ENCODE measurements at regions not wholly inside any gene's neighbourhood (a gene's known extent, or its start where the extent isn't known, plus 50 kb on each side); places are given as distances from the start of the nearest gene placed in this dataset.

DNA sequence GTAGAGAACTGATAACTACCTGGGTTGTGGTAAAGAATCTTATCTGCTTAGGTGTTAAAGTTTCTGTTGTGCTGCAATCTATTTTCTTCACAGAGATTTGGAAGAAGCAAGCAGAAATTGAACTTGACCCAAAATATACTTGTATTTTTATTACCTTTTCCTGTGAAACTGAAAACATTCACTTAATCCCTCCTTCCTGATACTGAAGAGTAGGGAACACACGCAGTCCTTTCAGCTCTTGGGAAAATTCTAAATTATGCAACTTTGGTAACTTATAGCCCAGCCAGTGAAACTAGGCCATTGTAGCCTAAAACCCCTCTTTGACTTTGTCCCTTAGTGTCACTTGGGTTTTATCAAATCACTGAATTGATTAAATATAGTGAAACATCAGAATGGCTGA lies 128.4 kb upstream of the MEIS1 start:
- no peak overlapping the region for H3K4me3 ChIP-seq (ENCODE audit: low read length)
- H4K5ac ChIP-seq (ENCODE audit: low read length), result no peak overlapping the region
- H4K8ac ChIP-seq (ENCODE audit: low read depth, low read length), result no peak overlapping the region
- H3K36me3 ChIP-seq (ENCODE audit: control insufficient read depth, insufficient read depth, low read length), result no peaks in the 10 kb centered on the region
- no peak overlapping the region for H3K4ac ChIP-seq (ENCODE audit: low read depth, low read length)
- peak; percentile 60 for DNase-seq
- H2BK5ac ChIP-seq (ENCODE audit: low read length), result no peak overlapping the region
- H3K27me3 ChIP-seq (ENCODE audit: insufficient read depth, low read length, poor library complexity), result no peaks in the 10 kb centered on the region
- no peak overlapping the region for H3K18ac ChIP-seq (ENCODE audit: low read length)
- no peak overlapping the region for H3K9ac ChIP-seq (ENCODE audit: low read length)
- no peak overlapping the region for H2BK120ac ChIP-seq (ENCODE audit: low read depth, low read length)
- no peak overlapping the region for H3K4me2 ChIP-seq (ENCODE audit: low read length)
- H3K79me1 ChIP-seq (ENCODE audit: low read length), result no peaks in the 10 kb centered on the region
- H3K79me2 ChIP-seq (ENCODE audit: control insufficient read depth, insufficient read depth, low read length), result no peaks in the 10 kb centered on the region
- WGBS (ENCODE audit: extremely low coverage, insufficient coverage, low lambda C conversion rate), result no CpG with 5 or more reads among the region's 1 CpG
- H3K27ac ChIP-seq (ENCODE audit: low read depth, low read length), result no peak overlapping the region
- H2AK5ac ChIP-seq (ENCODE audit: low read length), result no peak overlapping the region
- no peak overlapping the region for H2BK15ac ChIP-seq (replicated peaks; ENCODE audit: low read depth)
- no peak overlapping the region for H3K23ac ChIP-seq (ENCODE audit: low read length)
- no peak overlapping the region for H3K56ac ChIP-seq (ENCODE audit: low read length)
- peaks cover 2% of the 10 kb centered on the region for H3K4me1 ChIP-seq (ENCODE audit: control insufficient read depth, low read depth, low read length)

DNA sequence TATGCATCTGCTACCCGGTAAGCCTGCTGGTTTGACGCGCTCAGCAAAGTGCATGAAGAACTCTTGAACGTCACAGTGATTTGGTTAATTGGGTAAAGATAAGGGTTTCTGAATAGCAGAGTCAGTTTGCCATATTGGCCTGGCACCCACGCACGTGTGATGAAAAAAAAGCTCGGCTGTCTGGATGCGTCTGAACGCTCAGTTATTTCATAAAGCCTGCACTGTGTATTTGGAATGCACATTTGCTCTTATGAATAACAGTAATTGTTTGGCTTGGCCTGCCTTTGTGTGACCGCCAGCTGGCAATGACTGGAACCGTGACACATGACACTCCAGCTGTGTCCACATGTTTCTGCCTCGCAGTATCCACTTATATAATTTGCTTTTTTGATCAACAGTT lies 129.2 kb upstream of the MEIS1 start:
- Histone ChIP-seq H3K27me3 (ENCODE audit: insufficient read depth, low read length, poor library complexity) (no peaks in the 10 kb centered on the region), H3K4me2 (ENCODE audit: low read length) (no peak overlapping the region), H2BK15ac (replicated peaks; ENCODE audit: low read depth) (no peak overlapping the region), H3K4ac (ENCODE audit: low read depth, low read length) (no peak overlapping the region), H2BK120ac (ENCODE audit: low read depth, low read length) (no peak overlapping the region), H3K27ac (ENCODE audit: low read depth, low read length) (no peak overlapping the region), H4K8ac (ENCODE audit: low read depth, low read length) (no peak overlapping the region), H3K23ac (ENCODE audit: low read length) (no peak overlapping the region), H2AK5ac (ENCODE audit: low read length) (no peak overlapping the region), H3K79me1 (ENCODE audit: low read length) (no peaks in the 10 kb centered on the region), H3K79me2 (ENCODE audit: control insufficient read depth, insufficient read depth, low read length) (no peaks in the 10 kb centered on the region), H3K18ac (ENCODE audit: low read length) (no peak overlapping the region), H3K36me3 (ENCODE audit: control insufficient read depth, insufficient read depth, low read length) (no peaks in the 10 kb centered on the region), H4K5ac (ENCODE audit: low read length) (no peak overlapping the region), H3K56ac (ENCODE audit: low read length) (no peak overlapping the region), H2BK5ac (ENCODE audit: low read length) (no peak overlapping the region), H3K9ac (ENCODE audit: low read length) (no peak overlapping the region), H3K4me3 (ENCODE audit: low read length) (no peak overlapping the region), H3K4me1 (ENCODE audit: control insufficient read depth, low read depth, low read length) (peaks cover 2% of the 10 kb centered on the region)
- WGBS (ENCODE audit: extremely low coverage, insufficient coverage, low lambda C conversion rate), result no CpG with 5 or more reads among the region's 12 CpGs
- DNase-seq, result peak; percentile 34

DNA sequence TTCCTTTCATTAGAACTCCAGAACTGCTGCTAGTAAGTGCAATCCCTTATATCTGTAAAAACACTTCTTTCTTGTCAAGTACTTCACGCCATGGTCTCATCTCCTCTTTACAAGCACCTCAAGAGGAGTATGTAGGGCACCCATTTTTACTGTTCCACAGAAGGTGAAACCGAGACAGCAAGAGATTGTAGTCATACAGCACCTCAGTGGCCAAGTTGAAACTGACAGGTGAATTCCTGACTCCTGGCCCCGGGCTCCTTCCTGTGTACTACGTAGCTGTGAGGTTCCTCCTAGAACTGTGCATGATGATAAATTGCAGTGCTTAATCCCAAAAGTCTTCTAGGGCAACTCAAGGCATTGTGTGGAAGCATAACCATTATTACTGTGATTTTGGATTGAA lies 131.5 kb upstream of the MEIS1 start:
- Histone ChIP-seq H3K56ac (ENCODE audit: low read length) (no peak overlapping the region), H2AK5ac (ENCODE audit: low read length) (no peak overlapping the region), H3K9ac (ENCODE audit: low read length) (no peak overlapping the region), H2BK5ac (ENCODE audit: low read length) (no peak overlapping the region), H3K4me2 (ENCODE audit: low read length) (no peak overlapping the region), H3K4me1 (ENCODE audit: control insufficient read depth, low read depth, low read length) (peaks cover 2% of the 10 kb centered on the region), H3K23ac (ENCODE audit: low read length) (no peak overlapping the region), H3K27ac (ENCODE audit: low read depth, low read length) (no peak overlapping the region), H3K18ac (ENCODE audit: low read length) (no peak overlapping the region), H4K5ac (ENCODE audit: low read length) (no peak overlapping the region), H3K4ac (ENCODE audit: low read depth, low read length) (no peak overlapping the region), H2BK15ac (replicated peaks; ENCODE audit: low read depth) (no peak overlapping the region), H3K36me3 (ENCODE audit: control insufficient read depth, insufficient read depth, low read length) (no peaks in the 10 kb centered on the region), H3K27me3 (ENCODE audit: insufficient read depth, low read length, poor library complexity) (no peaks in the 10 kb centered on the region), H2BK120ac (ENCODE audit: low read depth, low read length) (no peak overlapping the region), H4K8ac (ENCODE audit: low read depth, low read length) (no peak overlapping the region), H3K79me2 (ENCODE audit: control insufficient read depth, insufficient read depth, low read length) (no peaks in the 10 kb centered on the region), H3K79me1 (ENCODE audit: low read length) (no peaks in the 10 kb centered on the region), H3K4me3 (ENCODE audit: low read length) (no peak overlapping the region)
- WGBS (ENCODE audit: extremely low coverage, insufficient coverage, low lambda C conversion rate), result no CpG with 5 or more reads among the region's 4 CpGs
- no peak for DNase-seq

DNA sequence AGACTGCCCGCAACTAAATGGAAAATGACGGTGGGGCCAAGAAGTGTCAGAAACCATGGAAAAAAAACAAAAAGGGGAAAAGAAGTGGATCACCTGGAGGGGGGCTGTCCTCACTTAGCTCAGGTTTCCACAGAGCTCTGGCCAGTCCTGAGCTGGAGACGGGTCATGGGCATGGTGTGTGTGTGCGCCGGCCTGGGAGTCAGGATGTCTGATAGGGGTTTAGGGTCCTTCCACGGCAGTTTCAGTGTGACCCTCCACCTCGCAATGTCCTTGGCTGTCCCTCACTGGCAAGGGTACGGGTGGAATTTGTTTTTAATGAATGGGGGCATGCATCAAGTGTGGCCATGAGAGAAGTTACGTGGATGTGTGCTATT lies 133.2 kb upstream of the MEIS1 start:
- Histone ChIP-seq H3K27ac (ENCODE audit: low read depth, low read length) (no peak overlapping the region), H3K9ac (ENCODE audit: low read length) (no peak overlapping the region), H3K79me1 (ENCODE audit: low read length) (no peaks in the 10 kb centered on the region), H2BK120ac (ENCODE audit: low read depth, low read length) (no peak overlapping the region), H3K18ac (ENCODE audit: low read length) (no peak overlapping the region), H4K5ac (ENCODE audit: low read length) (no peak overlapping the region), H2BK15ac (replicated peaks; ENCODE audit: low read depth) (no peak overlapping the region), H3K4me2 (ENCODE audit: low read length) (no peak overlapping the region), H3K4ac (ENCODE audit: low read depth, low read length) (no peak overlapping the region), H3K23ac (ENCODE audit: low read length) (no peak overlapping the region), H2AK5ac (ENCODE audit: low read length) (no peak overlapping the region), H3K27me3 (ENCODE audit: insufficient read depth, low read length, poor library complexity) (no peaks in the 10 kb centered on the region), H3K4me1 (ENCODE audit: control insufficient read depth, low read depth, low read length) (peaks cover 2% of the 10 kb centered on the region), H4K8ac (ENCODE audit: low read depth, low read length) (no peak overlapping the region), H3K56ac (ENCODE audit: low read length) (no peak overlapping the region), H3K36me3 (ENCODE audit: control insufficient read depth, insufficient read depth, low read length) (no peaks in the 10 kb centered on the region), H3K4me3 (ENCODE audit: low read length) (no peak overlapping the region), H3K79me2 (ENCODE audit: control insufficient read depth, insufficient read depth, low read length) (no peaks in the 10 kb centered on the region), H2BK5ac (ENCODE audit: low read length) (no peak overlapping the region)
- DNase-seq, result no peak
- no CpG with 5 or more reads among the region's 9 CpGs for WGBS (ENCODE audit: extremely low coverage, insufficient coverage, low lambda C conversion rate)

DNA sequence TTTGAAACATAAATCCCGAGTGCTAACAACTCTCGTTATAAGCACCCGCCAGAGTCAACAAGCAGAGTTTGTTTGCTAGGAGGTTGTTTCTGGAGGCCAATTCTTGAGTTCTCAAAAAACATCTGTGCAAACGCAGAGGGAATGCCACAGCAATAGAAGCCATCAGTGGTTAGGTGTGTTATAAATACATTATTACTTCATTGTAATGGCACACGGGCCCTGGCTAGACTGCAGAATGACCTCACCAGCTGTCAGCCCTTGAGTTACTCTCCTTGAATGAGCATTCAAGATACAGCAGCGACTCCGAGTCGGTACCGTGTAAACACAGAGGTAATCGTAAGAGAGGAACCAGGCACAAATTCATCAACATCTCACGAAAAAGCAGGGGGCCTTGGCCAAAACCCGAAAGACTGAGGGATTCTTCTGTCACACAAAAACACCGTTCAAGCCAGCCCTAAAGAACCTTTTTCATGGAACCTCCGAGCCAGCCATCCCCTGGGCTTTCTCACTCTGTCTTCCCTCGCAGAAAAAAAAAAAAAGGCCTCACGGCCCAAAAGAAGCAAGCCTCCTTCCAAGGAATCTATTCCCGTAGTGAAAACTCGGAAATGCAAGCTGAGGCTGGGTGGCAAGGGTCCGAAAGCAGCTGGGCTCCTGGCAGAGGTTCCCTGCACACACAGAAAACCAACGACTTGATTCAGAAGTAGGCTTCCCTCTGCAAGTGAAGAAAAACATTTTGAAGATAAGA lies 133.7 kb upstream of the MEIS1 start:
- H3K4me1 ChIP-seq (ENCODE audit: control insufficient read depth, low read depth, low read length), result no peaks in the 10 kb centered on the region
- no peak overlapping the region for H4K5ac ChIP-seq (ENCODE audit: low read length)
- H4K8ac ChIP-seq (ENCODE audit: low read depth, low read length), result no peak overlapping the region
- no peaks in the 10 kb centered on the region for H3K27me3 ChIP-seq (ENCODE audit: insufficient read depth, low read length, poor library complexity)
- no peak overlapping the region for H3K18ac ChIP-seq (ENCODE audit: low read length)
- H2BK5ac ChIP-seq (ENCODE audit: low read length), result no peak overlapping the region
- H3K79me2 ChIP-seq (ENCODE audit: control insufficient read depth, insufficient read depth, low read length), result no peaks in the 10 kb centered on the region
- no peaks in the 10 kb centered on the region for H3K79me1 ChIP-seq (ENCODE audit: low read length)
- H3K4me2 ChIP-seq (ENCODE audit: low read length), result no peak overlapping the region
- H3K36me3 ChIP-seq (ENCODE audit: control insufficient read depth, insufficient read depth, low read length), result no peaks in the 10 kb centered on the region
- H3K56ac ChIP-seq (ENCODE audit: low read length), result no peak overlapping the region
- H3K27ac ChIP-seq (ENCODE audit: low read depth, low read length), result no peak overlapping the region
- H2AK5ac ChIP-seq (ENCODE audit: low read length), result no peak overlapping the region
- H3K4ac ChIP-seq (ENCODE audit: low read depth, low read length), result no peak overlapping the region
- no peak overlapping the region for H3K4me3 ChIP-seq (ENCODE audit: low read length)
- H3K9ac ChIP-seq (ENCODE audit: low read length), result no peak overlapping the region
- WGBS (ENCODE audit: extremely low coverage, insufficient coverage, low lambda C conversion rate), result no CpG with 5 or more reads among the region's 20 CpGs
- no peak overlapping the region for H3K23ac ChIP-seq (ENCODE audit: low read length)
- no peak overlapping the region for H2BK15ac ChIP-seq (replicated peaks; ENCODE audit: low read depth)
- no peak for DNase-seq
- H2BK120ac ChIP-seq (ENCODE audit: low read depth, low read length), result no peak overlapping the region

DNA sequence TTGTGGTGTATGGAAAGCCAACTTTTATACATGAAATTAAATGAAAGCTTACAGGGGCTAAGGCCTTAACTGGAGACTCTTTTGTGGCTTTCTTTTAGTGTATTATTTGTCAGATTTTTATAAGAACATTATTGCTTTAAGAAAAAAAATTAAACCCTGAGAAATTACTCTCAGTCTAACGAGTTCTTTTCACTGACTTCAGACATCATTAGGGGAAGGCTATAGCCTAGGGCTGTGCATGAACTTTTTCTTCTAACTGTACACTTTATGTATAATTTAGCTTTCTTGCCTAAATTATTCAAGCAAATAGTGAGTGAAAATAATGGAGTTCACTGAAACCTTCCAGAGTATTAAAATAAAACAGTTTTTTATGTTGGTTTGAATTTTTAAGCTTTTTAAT lies 151.1 kb upstream of the MEIS1 start:
- Histone ChIP-seq H3K18ac (ENCODE audit: low read length) (no peak overlapping the region), H2AK5ac (ENCODE audit: low read length) (no peak overlapping the region), H2BK120ac (ENCODE audit: low read depth, low read length) (no peak overlapping the region), H3K4ac (ENCODE audit: low read depth, low read length) (no peak overlapping the region), H3K79me1 (ENCODE audit: low read length) (no peaks in the 10 kb centered on the region), H3K36me3 (ENCODE audit: control insufficient read depth, insufficient read depth, low read length) (no peaks in the 10 kb centered on the region), H2BK5ac (ENCODE audit: low read length) (no peak overlapping the region), H3K56ac (ENCODE audit: low read length) (no peak overlapping the region), H3K79me2 (ENCODE audit: control insufficient read depth, insufficient read depth, low read length) (no peaks in the 10 kb centered on the region), H2BK15ac (replicated peaks; ENCODE audit: low read depth) (no peak overlapping the region), H3K4me1 (ENCODE audit: control insufficient read depth, low read depth, low read length) (no peaks in the 10 kb centered on the region), H3K4me3 (ENCODE audit: low read length) (no peak overlapping the region), H3K23ac (ENCODE audit: low read length) (no peak overlapping the region), H3K27me3 (ENCODE audit: insufficient read depth, low read length, poor library complexity) (no peaks in the 10 kb centered on the region), H3K9ac (ENCODE audit: low read length) (no peak overlapping the region), H4K8ac (ENCODE audit: low read depth, low read length) (no peak overlapping the region), H4K5ac (ENCODE audit: low read length) (no peak overlapping the region), H3K4me2 (ENCODE audit: low read length) (no peak overlapping the region), H3K27ac (ENCODE audit: low read depth, low read length) (no peak overlapping the region)
- DNase-seq, result no peak
- no CpG with 5 or more reads among the region's 1 CpG for WGBS (ENCODE audit: extremely low coverage, insufficient coverage, low lambda C conversion rate)

All from mesendoderm (in vitro differentiated cells).